ACC112 (cell line): ENCODE measurements at regions not wholly inside any gene's neighbourhood (a gene's known extent, or its start where the extent isn't known, plus 50 kb on each side); places are given as distances from the start of the nearest gene placed in this dataset.

Experiments
- H2AFZ ChIP-seq: fragments of 200-600 bp; sonication (generic); one replicate; pipeline ENCODE4 v1.6.0; 2017; ENCODE audit warnings: antibody characterized with exemption, low read length; ENCODE audit not compliant: unreplicated experiment
- H3K27ac ChIP-seq: fragments of 200-600 bp; sonication (generic); 2 replicates; pipeline ENCODE4 v1.5.1; 2014; ENCODE audit warnings: low read depth, mild to moderate bottlenecking, antibody characterized with exemption, low read length, moderate library complexity
- H3K27me3 ChIP-seq: fragments of 200-600 bp; sonication (generic); 2 replicates; pipeline ENCODE4 v1.6.1; 2014; ENCODE audit warnings: mild to moderate bottlenecking, antibody characterized with exemption, low read length, moderate library complexity, mixed read lengths; ENCODE audit not compliant: insufficient read depth
- H3K36me3 ChIP-seq: fragments of 200-600 bp; sonication (generic); 2 replicates; pipeline ENCODE4 v1.6.1; 2016; ENCODE audit warnings: mild to moderate bottlenecking, antibody characterized with exemption, low read length, moderate library complexity, mixed read lengths; ENCODE audit not compliant: insufficient read depth
- H3K4me1 ChIP-seq: fragments of 200-600 bp; sonication (generic); one replicate; pipeline ENCODE4 v1.6.1; 2016; ENCODE audit warnings: low read length, mixed read lengths; ENCODE audit not compliant: insufficient read depth, unreplicated experiment, control insufficient read depth
- H3K4me3 ChIP-seq: fragments of 200-600 bp; sonication (generic); 2 replicates; pipeline ENCODE4 v1.5.1; 2014; ENCODE audit warnings: mild to moderate bottlenecking, low read depth, low read length
- H3K79me2 ChIP-seq: fragments of 200-600 bp; sonication (generic); one replicate; pipeline ENCODE4 v1.6.0; 2016; ENCODE audit warnings: low read length; ENCODE audit not compliant: control insufficient read depth, unreplicated experiment, insufficient read depth

GRCh38 chr3:13177641-13178040 is 104.4 kb upstream of the IQSEC1 start:
- H3K27me3 ChIP-seq = peaks cover 46% of the 10 kb centered on the region
- H3K4me1 ChIP-seq = no peaks in the 10 kb centered on the region
- no peak overlapping the region for H2AFZ ChIP-seq
- H3K79me2 ChIP-seq = no peaks in the 10 kb centered on the region
- H3K4me3 ChIP-seq = no peak overlapping the region
- H3K36me3 ChIP-seq = no peaks in the 10 kb centered on the region
- H3K27ac ChIP-seq = no peak overlapping the region

GRCh38 chr3:13177236-13177635 is 104.0 kb upstream of the IQSEC1 start:
- no peak overlapping the region for H3K4me3 ChIP-seq
- H3K27ac ChIP-seq = no peak overlapping the region
- H2AFZ ChIP-seq = no peak overlapping the region

GRCh38 chr3:13176445-13176844 is 103.2 kb upstream of the IQSEC1 start:
- Histone ChIP-seq H3K79me2 (no peaks in the 10 kb centered on the region), H3K4me1 (no peaks in the 10 kb centered on the region), H2AFZ (no peak overlapping the region), H3K27ac (no peak overlapping the region), H3K36me3 (no peaks in the 10 kb centered on the region), H3K27me3 (peaks cover 52% of the 10 kb centered on the region), H3K4me3 (no peak overlapping the region)

More at GRCh38 chr3:13177236-13177635, 104.0 kb upstream of the IQSEC1 start:
- no peaks in the 10 kb centered on the region for H3K36me3 ChIP-seq
- H3K27me3 ChIP-seq = peaks cover 46% of the 10 kb centered on the region
- no peaks in the 10 kb centered on the region for H3K79me2 ChIP-seq
- H3K4me1 ChIP-seq = no peaks in the 10 kb centered on the region

- Histone ChIP-seq H3K36me3 (no peaks in the 10 kb centered on the region), H3K79me2 (no peaks in the 10 kb centered on the region), H3K4me1 (no peaks in the 10 kb centered on the region), H3K27me3 (peaks cover 65% of the 10 kb centered on the region), H3K4me3 (no peak overlapping the region), H3K27ac (no peak overlapping the region), H2AFZ (no peak overlapping the region)
Measured at GRCh38 chr3:13174803-13175135, 101.5 kb upstream of the IQSEC1 start.

GRCh38 chr3:13174011-13174802 is 101.0 kb upstream of the IQSEC1 start:
- Histone ChIP-seq H3K27me3 (peaks cover 66% of the 10 kb centered on the region), H3K27ac (no peak overlapping the region), H3K36me3 (no peaks in the 10 kb centered on the region), H2AFZ (no peak overlapping the region), H3K4me1 (no peaks in the 10 kb centered on the region), H3K79me2 (no peaks in the 10 kb centered on the region), H3K4me3 (no peak overlapping the region)

- peaks cover 68% of the 10 kb centered on the region for H3K27me3 ChIP-seq
- no peak overlapping the region for H3K4me3 ChIP-seq
- H3K79me2 ChIP-seq = no peaks in the 10 kb centered on the region
- no peak overlapping the region for H3K27ac ChIP-seq
- no peaks in the 10 kb centered on the region for H3K4me1 ChIP-seq
- H2AFZ ChIP-seq = no peak overlapping the region
- H3K36me3 ChIP-seq = no peaks in the 10 kb centered on the region
Measured at GRCh38 chr3:13173186-13173585, 100.0 kb upstream of the IQSEC1 start.

GRCh38 chr3:13172644-13173013 is 99.4 kb upstream of the IQSEC1 start:
- Histone ChIP-seq H3K36me3 (no peaks in the 10 kb centered on the region), H3K4me1 (no peaks in the 10 kb centered on the region), H3K4me3 (no peak overlapping the region), H3K27ac (no peak overlapping the region), H2AFZ (no peak overlapping the region), H3K79me2 (no peaks in the 10 kb centered on the region), H3K27me3 (peaks cover 68% of the 10 kb centered on the region)

- no peaks in the 10 kb centered on the region for H3K79me2 ChIP-seq
- peaks cover 70% of the 10 kb centered on the region for H3K27me3 ChIP-seq
- H3K4me3 ChIP-seq = no peak overlapping the region
- H3K36me3 ChIP-seq = no peaks in the 10 kb centered on the region
- H3K27ac ChIP-seq = no peak overlapping the region
- H2AFZ ChIP-seq = no peak overlapping the region
- H3K4me1 ChIP-seq = no peaks in the 10 kb centered on the region
Measured at GRCh38 chr3:13171704-13172643, 98.7 kb upstream of the IQSEC1 start.

- H3K4me3 ChIP-seq = no peak overlapping the region
- no peaks in the 10 kb centered on the region for H3K79me2 ChIP-seq
- H2AFZ ChIP-seq = no peak overlapping the region
- H3K27ac ChIP-seq = no peak overlapping the region
- H3K27me3 ChIP-seq = peaks cover 67% of the 10 kb centered on the region
- H3K36me3 ChIP-seq = no peaks in the 10 kb centered on the region
- H3K4me1 ChIP-seq = no peaks in the 10 kb centered on the region
Measured at GRCh38 chr3:13170317-13170716, 97.1 kb upstream of the IQSEC1 start.

- Histone ChIP-seq H2AFZ (no peak overlapping the region), H3K27me3 (peaks cover 73% of the 10 kb centered on the region), H3K36me3 (no peaks in the 10 kb centered on the region), H3K4me1 (no peaks in the 10 kb centered on the region), H3K79me2 (no peaks in the 10 kb centered on the region), H3K4me3 (no peak overlapping the region), H3K27ac (no peak overlapping the region)
Measured at GRCh38 chr3:13168391-13168790, 95.2 kb upstream of the IQSEC1 start.

GRCh38 chr3:13167829-13168228 is 94.6 kb upstream of the IQSEC1 start:
- Histone ChIP-seq H3K4me3 (no peak overlapping the region), H2AFZ (no peak overlapping the region), H3K4me1 (no peaks in the 10 kb centered on the region), H3K27me3 (peaks cover 77% of the 10 kb centered on the region), H3K79me2 (no peaks in the 10 kb centered on the region), H3K27ac (no peak overlapping the region), H3K36me3 (no peaks in the 10 kb centered on the region)
